PC-3 (cell line): ENCODE measurements at regions not wholly inside any gene's neighbourhood (a gene's known extent, or its start where the extent isn't known, plus 50 kb on each side); places are given as distances from the start of the nearest gene placed in this dataset.

Source experiments
- ATAC-seq: fragments of 200-7000 bp; cut with Tn5 transposase; 2 replicates; pipeline ENCODE4 v1.9.1; 2020; ENCODE audit warnings: mild to moderate bottlenecking, moderate library complexity
- BruUV-seq: library from RNA; stranded (reverse); fragments of 400-500 nt; replicated peaks from 2 replicates; lab custom pipeline; 2021; lab: Mats Ljungman, UMichigan
- CTCF ChIA-PET: fragments of 300-600 bp; sonication (Branson Sonifier 250); formaldehyde crosslinking; loops from one replicate; lab custom pipeline; 2022; ENCODE audit warnings: antibody characterized with exemption; lab: Charles Lee
- POLR2A ChIA-PET: fragments of 300-600 bp; sonication (Branson Sonifier 250); formaldehyde crosslinking; loops from one replicate; lab custom pipeline; 2022; ENCODE audit warnings: antibody characterized with exemption; ENCODE audit not compliant: unreplicated experiment; lab: Charles Lee
- DNase-seq: peaks from one replicate; pipeline ENCODE4 v3.0.0-alpha.2; 2015
- H2AFZ ChIP-seq: fragments of 300-600 bp; sonication (generic); 2 replicates; pipeline ENCODE4 v1.6.0; 2016; ENCODE audit warnings: antibody characterized with exemption, low read length
- H3F3A ChIP-seq: fragments of 300-600 bp; sonication (generic); one replicate; pipeline ENCODE4 v1.6.0; 2017; ENCODE audit warnings: antibody characterized with exemption, low read length, control low read depth, mild to moderate bottlenecking; ENCODE audit not compliant: unreplicated experiment
- H3K27ac ChIP-seq: fragments of 300-600 bp; sonication (generic); 2 replicates; pipeline ENCODE4 v1.5.1; 2016; ENCODE audit warnings: mild to moderate bottlenecking, low read length
- H3K27me3 ChIP-seq: fragments of 300-600 bp; sonication (generic); 2 replicates; pipeline ENCODE4 v1.6.1; 2016; ENCODE audit warnings: low read length, mixed read lengths
- H3K36me3 ChIP-seq: fragments of 300-600 bp; sonication (generic); 2 replicates; pipeline ENCODE4 v1.6.1; 2016; ENCODE audit warnings: low read depth, mixed run types, low read length, mixed read lengths
- H3K4me1 ChIP-seq: fragments of 300-600 bp; sonication (generic); 2 replicates; pipeline ENCODE4 v1.5.1; 2016; ENCODE audit warnings: low read length; ENCODE audit not compliant: insufficient read depth
- H3K4me2 ChIP-seq: fragments of 300-600 bp; sonication (generic); 2 replicates; pipeline ENCODE4 v1.6.0; 2016; ENCODE audit warnings: low read length
- H3K4me3 ChIP-seq: fragments of 300-600 bp; sonication (generic); 2 replicates; pipeline ENCODE4 v1.5.1; 2016; ENCODE audit warnings: mild to moderate bottlenecking, low read length, mixed read lengths
- H3K79me2 ChIP-seq: fragments of 300-600 bp; sonication (generic); 2 replicates; pipeline ENCODE4 v1.6.1; 2017; ENCODE audit warnings: low read length, mixed read lengths
- H3K9ac ChIP-seq: fragments of 300-600 bp; sonication (generic); 2 replicates; pipeline ENCODE4 v1.6.0; 2016; ENCODE audit warnings: mild to moderate bottlenecking, low read length
- H3K9me2 ChIP-seq: fragments of 300-600 bp; sonication (generic); replicated peaks from 2 replicates; pipeline ENCODE4 v1.6.1; 2016; ENCODE audit warnings: mixed run types, low read length, mixed read lengths
- H3K9me3 ChIP-seq: fragments of 300-600 bp; sonication (generic); 2 replicates; pipeline ENCODE4 v1.6.1; 2016; ENCODE audit warnings: low read length, mixed read lengths
- H4K20me1 ChIP-seq: fragments of 300-600 bp; sonication (generic); 2 replicates; pipeline ENCODE4 v1.6.1; 2016; ENCODE audit warnings: low read length, mixed read lengths
- CTCF ChIP-seq: fragments of 300-600 bp; sonication (generic); conservative IDR thresholded peaks from 2 replicates; pipeline ENCODE4 v1.5.1; 2017; ENCODE audit warnings: antibody characterized with exemption, low read depth, mild to moderate bottlenecking, low read length
- EZH2 ChIP-seq: fragments of 300-600 bp; sonication (generic); IDR thresholded peaks from one replicate; pipeline ENCODE4 v1.6.1; 2017; ENCODE audit warnings: antibody characterized with exemption, mild to moderate bottlenecking, low read length; ENCODE audit not compliant: unreplicated experiment
- EZH2phosphoT487 ChIP-seq: fragments of 300-600 bp; sonication (generic); IDR thresholded peaks from 2 replicates; pipeline ENCODE4 v1.6.1; 2018; ENCODE audit warnings: mild to moderate bottlenecking, antibody characterized with exemption, low read length, borderline replicate concordance
- intact Hi-C: fragments of 100-400 bp; cut with micrococcal nuclease; formaldehyde crosslinking; loops from 2 replicates; pipeline ENCODE4 v1.9.0; 2023

DNA sequence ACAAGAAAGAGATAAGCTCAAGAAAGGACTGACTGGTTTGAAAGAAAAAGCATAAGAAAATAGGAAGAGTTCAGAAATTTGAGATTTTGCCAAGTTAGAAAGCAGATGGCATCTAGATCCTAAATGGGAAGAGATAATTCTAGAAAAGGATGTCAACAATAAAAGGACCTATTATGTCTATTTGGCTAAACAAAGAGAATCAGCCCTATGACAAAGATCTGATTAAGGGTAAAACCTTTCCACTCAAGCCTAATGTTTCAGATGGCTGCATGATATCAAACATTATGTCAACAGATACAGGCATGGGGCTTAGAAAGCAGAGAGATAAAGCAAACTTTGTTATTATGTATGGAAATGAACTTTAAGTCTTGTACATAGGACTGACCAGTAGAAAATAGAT lies 465.0 kb upstream of the TRIB2 start:
- ATAC-seq: no peak
- Histone ChIP-seq H3K9me3 (no peaks in the 10 kb centered on the region), H3K4me3 (no peak overlapping the region), H3K4me2 (no peak overlapping the region), H3F3A (no peaks in the 10 kb centered on the region), H3K4me1 (no peaks in the 10 kb centered on the region), H2AFZ (no peak overlapping the region), H4K20me1 (no peaks in the 10 kb centered on the region), H3K27ac (no peak overlapping the region), H3K27me3 (no peaks in the 10 kb centered on the region), H3K9me2 (no peaks in the 10 kb centered on the region), H3K36me3 (no peaks in the 10 kb centered on the region), H3K79me2 (no peaks in the 10 kb centered on the region), H3K9ac (no peak overlapping the region)
- POLR2A ChIA-PET: no interaction called here
- TF ChIP-seq EZH2 (no peak), EZH2phosphoT487 (no peak), CTCF (no peak)
- intact Hi-C loops: no loop called here
- no peak for DNase-seq
- CTCF ChIA-PET: no interaction called here
- no TSS peak for BruUV-seq

DNA sequence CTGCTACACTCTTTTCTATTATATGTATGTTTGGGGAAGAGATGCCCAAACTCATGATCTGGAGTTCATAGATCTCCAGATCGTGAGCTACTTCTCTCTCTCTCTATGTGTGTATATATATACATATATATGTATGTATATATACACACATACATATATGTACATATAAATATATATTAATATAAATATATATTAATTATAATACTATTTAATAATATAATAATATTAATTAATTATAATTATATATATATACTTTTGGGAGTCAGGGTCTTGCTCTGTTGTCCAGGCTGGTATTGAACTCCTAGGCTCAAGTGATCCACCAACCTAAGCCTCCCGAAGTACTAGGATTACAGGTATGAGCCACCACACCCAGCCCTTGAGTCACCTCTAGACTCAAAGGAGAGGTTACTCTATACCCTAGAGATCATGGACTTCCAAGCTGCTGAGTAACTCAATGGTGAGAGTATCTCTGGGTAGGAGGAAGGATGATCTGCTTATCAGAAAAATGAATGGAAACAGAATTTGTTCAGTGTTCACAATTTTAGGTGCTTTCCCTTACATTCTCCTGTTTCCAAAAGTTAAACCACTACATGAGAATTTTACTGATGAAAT lies 463.5 kb upstream of the TRIB2 start:
- H3K9me3 ChIP-seq: no peaks in the 10 kb centered on the region

More for the DNA sequence above, 463.5 kb upstream of the TRIB2 start:
- no peaks in the 10 kb centered on the region for H3K27me3 ChIP-seq
- DNase-seq: no peak
- H4K20me1 ChIP-seq: no peaks in the 10 kb centered on the region
- H3K9me2 ChIP-seq: no peaks in the 10 kb centered on the region
- ATAC-seq: no peak
- H2AFZ ChIP-seq: no peak overlapping the region
- H3K36me3 ChIP-seq: no peaks in the 10 kb centered on the region
- ChIA-PET CTCF (no interaction called here), POLR2A (no interaction called here)
- no peak overlapping the region for H3K4me3 ChIP-seq
- intact Hi-C loops: no loop called here
- H3K9ac ChIP-seq: no peak overlapping the region
- BruUV-seq: no TSS peak
- TF ChIP-seq EZH2: no peak
- no peak for TF ChIP-seq EZH2phosphoT487
- no peak for TF ChIP-seq CTCF
- no peak overlapping the region for H3K27ac ChIP-seq
- no peaks in the 10 kb centered on the region for H3K79me2 ChIP-seq
- H3F3A ChIP-seq: no peaks in the 10 kb centered on the region
- H3K4me2 ChIP-seq: no peak overlapping the region
- H3K4me1 ChIP-seq: no peaks in the 10 kb centered on the region
